Loucy (cell line): ENCODE measurements at regions not wholly inside any gene's neighbourhood (a gene's known extent, or its start where the extent isn't known, plus 50 kb on each side); places are given as distances from the start of the nearest gene placed in this dataset.
"Not testable (repeated sequence)": the region's sequence is repeated elsewhere in the genome, so short reads cannot be mapped to it uniquely, and the experiment has no call there.

Experiments
- H2AFZ ChIP-seq: fragments of 200-600 bp; sonication (generic); 2 replicates; pipeline ENCODE4 v1.6.0; 2016; ENCODE audit warnings: antibody characterized with exemption, mild to moderate bottlenecking, low read length, moderate library complexity
- H3F3A ChIP-seq: fragments of 200-600 bp; 2 replicates; pipeline ENCODE4 v1.6.0; 2016; ENCODE audit warnings: antibody characterized with exemption, low read depth, mild to moderate bottlenecking
- H3K27me3 ChIP-seq: fragments of 200-600 bp; sonication (generic); 2 replicates; pipeline ENCODE4 v1.6.1; 2014; ENCODE audit warnings: low read length, mild to moderate bottlenecking; ENCODE audit not compliant: insufficient read depth, poor library complexity, severe bottlenecking
- H3K36me3 ChIP-seq: fragments of 200-600 bp; sonication (generic); 2 replicates; pipeline ENCODE4 v1.6.1; 2016; ENCODE audit warnings: low read length; ENCODE audit not compliant: insufficient read depth
- H3K4me1 ChIP-seq: fragments of 200-600 bp; sonication (generic); 2 replicates; pipeline ENCODE4 v1.5.1; 2014; ENCODE audit warnings: low read length, mild to moderate bottlenecking; ENCODE audit not compliant: insufficient read depth, poor library complexity, severe bottlenecking
- H3K4me2 ChIP-seq: fragments of 200-600 bp; sonication (generic); 2 replicates; pipeline ENCODE4 v1.6.0; 2014; ENCODE audit warnings: antibody characterized with exemption, low read length, low read depth, mild to moderate bottlenecking; ENCODE audit not compliant: poor library complexity, severe bottlenecking
- H3K4me3 ChIP-seq: fragments of 200-600 bp; sonication (generic); 2 replicates; pipeline ENCODE4 v1.5.1; 2014; ENCODE audit warnings: low read length, mild to moderate bottlenecking, mixed read lengths; ENCODE audit not compliant: poor library complexity, severe bottlenecking
- H3K79me2 ChIP-seq: fragments of 200-600 bp; sonication (generic); 2 replicates; pipeline ENCODE4 v1.6.1; 2014; ENCODE audit warnings: low read length; ENCODE audit not compliant: insufficient read depth
- H3K9ac ChIP-seq: fragments of 200-600 bp; sonication (generic); 2 replicates; pipeline ENCODE4 v1.6.0; 2014; ENCODE audit warnings: mild to moderate bottlenecking, low read depth, low read length, moderate library complexity; ENCODE audit not compliant: poor library complexity, severe bottlenecking
- H3K9me2 ChIP-seq: fragments of 200-600 bp; sonication (generic); replicated peaks from 2 replicates; pipeline ENCODE4 v1.6.1; 2016; ENCODE audit warnings: low read depth, low read length, mixed read lengths
- H3K9me3 ChIP-seq: fragments of 200-600 bp; sonication (generic); 2 replicates; pipeline ENCODE4 v1.6.1; 2014; ENCODE audit warnings: mild to moderate bottlenecking, antibody characterized with exemption, low read length, low read depth; ENCODE audit not compliant: insufficient read depth
- H4K20me1 ChIP-seq: fragments of 200-600 bp; sonication (generic); 2 replicates; pipeline ENCODE4 v1.6.0; 2014; ENCODE audit warnings: antibody characterized with exemption, low read length, mild to moderate bottlenecking; ENCODE audit not compliant: insufficient read depth, poor library complexity, severe bottlenecking
- EZH2phosphoT487 ChIP-seq: fragments of 200-600 bp; IDR thresholded peaks from 2 replicates; pipeline ENCODE4 v1.6.1; 2018; ENCODE audit warnings: antibody characterized with exemption, mild to moderate bottlenecking, moderate library complexity, borderline replicate concordance
- TF ChIP-seq, protein P1 (sequence below): fragments of 200-600 bp; sonication (generic); conservative IDR thresholded peaks from 2 replicates; pipeline ENCODE4 v1.5.1; 2014; ENCODE audit warnings: mild to moderate bottlenecking, antibody characterized with exemption, low read length

DNA sequence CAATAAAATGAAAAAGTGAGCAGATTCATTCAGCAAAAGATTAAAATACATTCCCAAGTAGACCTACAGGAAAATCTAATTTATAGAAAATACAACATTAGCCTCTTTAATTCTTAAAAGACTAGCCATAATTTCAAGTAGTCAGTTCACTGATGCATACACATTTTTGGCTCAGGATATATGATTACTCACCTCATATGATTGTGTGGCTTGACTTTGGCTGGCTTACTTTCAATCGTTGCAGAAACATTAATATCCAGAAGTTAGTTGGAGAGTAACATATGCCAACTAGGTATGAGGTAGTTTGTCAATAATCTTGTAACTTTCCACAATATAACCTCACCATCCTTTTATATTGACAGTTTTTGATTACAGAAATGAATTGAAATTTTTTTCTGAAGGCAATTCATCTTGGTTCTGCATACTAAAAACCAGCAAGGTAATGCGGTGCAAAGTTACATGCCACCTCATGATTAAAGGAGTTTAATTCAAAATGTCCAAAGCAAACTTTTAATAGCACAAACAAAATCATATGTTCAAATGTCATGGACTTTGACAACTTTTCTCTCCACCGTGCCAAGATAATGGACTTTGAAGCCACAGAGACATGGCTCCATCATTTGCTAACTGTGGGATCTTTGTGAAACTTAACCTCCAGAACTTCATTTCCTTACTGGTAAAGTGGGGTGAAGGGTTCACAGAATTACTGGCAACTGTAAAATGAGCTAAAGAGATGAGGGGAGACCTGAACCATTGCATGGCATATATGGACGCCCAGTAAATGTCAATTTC lies 76.6 kb upstream of the PAM start:
- Histone ChIP-seq H3K79me2 (no peaks in the 10 kb centered on the region), H3K9ac (no peak overlapping the region), H3K36me3 (no peaks in the 10 kb centered on the region), H3K9me3 (no peaks in the 10 kb centered on the region), H3K27me3 (no peaks in the 10 kb centered on the region), H4K20me1 (no peaks in the 10 kb centered on the region), H3K4me2 (no peak overlapping the region), H3K9me2 (no peaks in the 10 kb centered on the region), H3F3A (no peaks in the 10 kb centered on the region), H3K4me1 (no peaks in the 10 kb centered on the region), H3K4me3 (no peak overlapping the region), H2AFZ (no peak overlapping the region)
- TF ChIP-seq, protein P1, sequence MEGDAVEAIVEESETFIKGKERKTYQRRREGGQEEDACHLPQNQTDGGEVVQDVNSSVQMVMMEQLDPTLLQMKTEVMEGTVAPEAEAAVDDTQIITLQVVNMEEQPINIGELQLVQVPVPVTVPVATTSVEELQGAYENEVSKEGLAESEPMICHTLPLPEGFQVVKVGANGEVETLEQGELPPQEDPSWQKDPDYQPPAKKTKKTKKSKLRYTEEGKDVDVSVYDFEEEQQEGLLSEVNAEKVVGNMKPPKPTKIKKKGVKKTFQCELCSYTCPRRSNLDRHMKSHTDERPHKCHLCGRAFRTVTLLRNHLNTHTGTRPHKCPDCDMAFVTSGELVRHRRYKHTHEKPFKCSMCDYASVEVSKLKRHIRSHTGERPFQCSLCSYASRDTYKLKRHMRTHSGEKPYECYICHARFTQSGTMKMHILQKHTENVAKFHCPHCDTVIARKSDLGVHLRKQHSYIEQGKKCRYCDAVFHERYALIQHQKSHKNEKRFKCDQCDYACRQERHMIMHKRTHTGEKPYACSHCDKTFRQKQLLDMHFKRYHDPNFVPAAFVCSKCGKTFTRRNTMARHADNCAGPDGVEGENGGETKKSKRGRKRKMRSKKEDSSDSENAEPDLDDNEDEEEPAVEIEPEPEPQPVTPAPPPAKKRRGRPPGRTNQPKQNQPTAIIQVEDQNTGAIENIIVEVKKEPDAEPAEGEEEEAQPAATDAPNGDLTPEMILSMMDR, result no peak
- TF ChIP-seq EZH2phosphoT487, result no peak

DNA sequence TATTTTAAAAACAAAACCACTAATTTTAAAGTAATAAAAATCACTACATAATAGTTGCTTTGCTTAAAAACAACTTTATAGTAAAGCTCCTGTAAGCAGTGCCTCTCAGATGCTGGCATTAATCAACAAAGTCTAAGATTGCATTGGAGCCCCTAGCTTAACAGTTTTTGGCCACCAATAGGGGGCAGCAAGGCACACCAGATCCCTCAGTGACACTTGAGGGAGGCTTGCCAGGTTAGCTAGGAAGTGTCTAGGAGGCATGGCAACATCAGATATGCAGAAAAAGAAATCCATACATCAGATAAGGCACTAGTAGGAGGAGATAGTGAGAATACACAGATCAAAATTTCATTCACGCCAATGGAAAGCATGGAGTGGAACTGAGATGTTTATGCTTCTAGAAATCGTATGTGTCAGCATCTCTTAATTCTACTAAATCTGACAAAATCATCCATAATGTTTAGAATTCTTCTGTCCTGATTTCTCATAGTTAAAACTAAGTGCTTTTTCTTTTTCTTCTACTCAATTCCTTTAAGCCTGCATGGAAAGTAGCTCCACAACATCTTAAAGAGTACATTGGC lies 73.6 kb upstream of the PAM start:
- H3K9me2 ChIP-seq, result no peaks in the 10 kb centered on the region
- no peak overlapping the region for H2AFZ ChIP-seq
- H3K79me2 ChIP-seq, result no peaks in the 10 kb centered on the region
- H3K9ac ChIP-seq, result no peak overlapping the region
- no peaks in the 10 kb centered on the region for H4K20me1 ChIP-seq
- H3K4me1 ChIP-seq, result no peaks in the 10 kb centered on the region
- H3F3A ChIP-seq, result no peaks in the 10 kb centered on the region
- no peak overlapping the region for H3K4me2 ChIP-seq
- H3K4me3 ChIP-seq, result no peak overlapping the region
- H3K36me3 ChIP-seq, result no peaks in the 10 kb centered on the region
- no peaks in the 10 kb centered on the region for H3K27me3 ChIP-seq
- H3K9me3 ChIP-seq, result no peaks in the 10 kb centered on the region
- TF ChIP-seq, protein P1, result peak; percentile 72
- no peak for TF ChIP-seq EZH2phosphoT487

DNA sequence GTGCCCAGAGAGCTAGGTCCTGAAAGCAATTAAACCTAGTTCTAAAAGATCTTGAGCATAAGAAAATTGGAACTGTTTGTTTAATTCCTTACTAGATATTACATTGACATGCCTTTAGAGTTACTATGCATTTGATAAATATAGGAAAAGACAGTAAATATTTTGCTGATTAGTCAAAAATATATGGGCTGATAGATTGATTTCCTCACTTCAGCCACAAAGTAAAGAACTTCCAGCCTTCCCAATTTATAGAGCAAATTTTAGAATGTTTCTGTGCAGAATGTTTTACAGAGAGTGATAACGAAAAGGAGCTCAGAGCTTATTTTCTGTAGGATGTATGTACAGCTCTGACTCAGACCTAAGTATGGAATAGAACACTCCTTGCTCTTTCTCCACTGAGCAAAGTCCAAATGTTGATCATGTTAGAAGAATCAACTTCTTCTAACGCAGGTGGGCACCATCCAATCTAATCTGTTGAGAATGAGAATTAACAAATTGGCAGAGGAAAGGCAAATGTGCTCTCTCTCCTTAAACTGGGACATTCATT lies 72.9 kb upstream of the PAM start:
- Histone ChIP-seq H3K9ac (no peak overlapping the region), H3K4me2 (no peak overlapping the region), H3K4me3 (no peak overlapping the region), H3K9me2 (no peaks in the 10 kb centered on the region), H4K20me1 (no peaks in the 10 kb centered on the region), H3K27me3 (no peaks in the 10 kb centered on the region), H3F3A (no peaks in the 10 kb centered on the region), H3K9me3 (no peaks in the 10 kb centered on the region), H3K4me1 (no peaks in the 10 kb centered on the region), H3K79me2 (no peaks in the 10 kb centered on the region), H2AFZ (no peak overlapping the region), H3K36me3 (no peaks in the 10 kb centered on the region)
- TF ChIP-seq, protein P1, result no peak
- TF ChIP-seq EZH2phosphoT487, result no peak

DNA sequence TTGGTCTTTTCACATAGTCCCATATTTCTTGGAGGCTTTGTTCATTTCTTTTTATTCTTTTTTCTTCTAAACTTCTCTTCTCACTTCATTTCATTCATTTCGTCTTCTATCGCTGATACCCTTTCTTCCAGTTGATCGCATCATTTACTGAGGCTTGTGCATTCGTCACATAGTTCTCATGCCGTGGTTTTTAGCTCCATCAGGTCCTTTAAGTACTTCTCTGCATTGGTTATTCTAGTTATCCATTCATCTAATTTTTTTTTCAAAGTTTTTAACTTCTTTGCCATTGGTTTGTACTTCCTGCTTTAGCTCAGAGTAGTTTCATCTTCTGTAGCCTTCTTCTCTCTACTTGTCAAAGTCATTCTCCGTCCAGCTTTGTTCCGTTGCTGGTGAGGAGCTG lies 67.0 kb upstream of the PAM start:
- not testable (repeated sequence) for H3K9ac ChIP-seq, H3K4me2 ChIP-seq, H3K9me3 ChIP-seq, H4K20me1 ChIP-seq, H3K79me2 ChIP-seq, H3K4me3 ChIP-seq, H3F3A ChIP-seq, H3K4me1 ChIP-seq, H3K36me3 ChIP-seq, H2AFZ ChIP-seq, H3K9me2 ChIP-seq, H3K27me3 ChIP-seq

DNA sequence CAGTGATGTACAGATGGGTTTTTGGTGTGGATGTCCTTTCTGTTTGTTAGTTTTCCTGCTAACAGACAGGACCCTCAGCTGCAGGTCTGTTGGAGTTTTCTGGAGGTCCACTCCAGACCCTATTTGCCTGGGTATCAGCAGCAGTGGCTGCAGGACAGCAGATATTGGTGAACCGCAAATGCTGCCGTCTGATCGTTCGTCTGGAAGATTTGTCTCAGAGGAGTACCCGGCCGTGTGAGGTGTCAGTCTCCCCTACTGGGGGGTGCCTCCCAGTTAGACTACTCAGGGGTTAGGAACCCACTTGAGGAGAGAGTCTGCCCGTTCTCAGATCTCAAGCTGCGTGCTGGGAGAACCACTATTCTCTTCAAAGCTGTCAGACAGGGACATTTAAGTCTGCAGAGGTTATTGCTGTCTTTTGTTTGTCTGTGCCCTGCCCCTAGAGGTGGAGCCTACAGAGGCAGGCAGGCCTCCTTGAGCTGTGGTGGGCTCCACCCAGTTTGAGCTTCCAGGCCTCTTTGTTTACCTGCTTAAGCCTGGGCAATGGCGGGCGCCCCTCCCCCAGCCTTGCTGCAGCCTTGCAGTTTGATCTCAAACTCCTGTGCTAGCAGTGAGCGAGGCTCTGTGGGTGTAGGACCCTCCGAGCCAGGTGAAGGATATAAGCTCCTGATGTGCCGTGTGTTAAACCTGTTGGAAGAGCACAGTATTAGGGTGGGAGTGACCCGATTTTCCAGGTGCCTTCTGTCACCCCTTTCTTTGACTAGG lies 66.3 kb upstream of the PAM start:
- H3K9me3 ChIP-seq, H3K4me1 ChIP-seq, H3K79me2 ChIP-seq: not testable (repeated sequence)

More for the DNA sequence above, 66.3 kb upstream of the PAM start:
- H2AFZ ChIP-seq, H3K9me2 ChIP-seq, H3K36me3 ChIP-seq, H3K4me3 ChIP-seq, H3K27me3 ChIP-seq, H3K9ac ChIP-seq, H3K4me2 ChIP-seq, H3F3A ChIP-seq, H4K20me1 ChIP-seq: not testable (repeated sequence)
